Neural crest cell (in vitro differentiated cells): ENCODE measurements at regions not wholly inside any gene's neighbourhood (a gene's known extent, or its start where the extent isn't known, plus 50 kb on each side); places are given as distances from the start of the nearest gene placed in this dataset.

Experiments used
- DNase-seq: peaks from one replicate; pipeline ENCODE4 v3.0.0; 2021; ENCODE audit warnings: low read depth, mixed read lengths, low spot score
- H3K27ac Mint-ChIP-seq: one replicate; pipeline ENCODE4 v1.8.0; 2021; ENCODE audit warnings: mild to moderate bottlenecking, mixed read lengths; ENCODE audit not compliant: unreplicated experiment
- H3K27me3 Mint-ChIP-seq: 2 replicates; pipeline ENCODE4 v1.8.0; 2021; ENCODE audit warnings: low read depth, mild to moderate bottlenecking, mixed read lengths
- H3K36me3 Mint-ChIP-seq: 2 replicates; pipeline ENCODE4 v1.8.0; 2021; ENCODE audit warnings: low read depth, mild to moderate bottlenecking, mixed read lengths
- H3K4me1 Mint-ChIP-seq: 2 replicates; pipeline ENCODE4 v1.8.0; 2021; ENCODE audit warnings: mixed read lengths
- H3K4me3 Mint-ChIP-seq: one replicate; pipeline ENCODE4 v1.8.0; 2021; ENCODE audit warnings: mild to moderate bottlenecking, mixed read lengths
- H3K9me3 Mint-ChIP-seq: 2 replicates; pipeline ENCODE4 v1.8.0; 2021; ENCODE audit warnings: mixed read lengths
- TF ChIP-seq, protein P1 (sequence below): fragments of 200-600 bp; sonication (generic); conservative IDR thresholded peaks from 2 replicates; pipeline ENCODE4 v1.5.0; 2021; ENCODE audit warnings: antibody characterized with exemption, mild to moderate bottlenecking

DNA sequence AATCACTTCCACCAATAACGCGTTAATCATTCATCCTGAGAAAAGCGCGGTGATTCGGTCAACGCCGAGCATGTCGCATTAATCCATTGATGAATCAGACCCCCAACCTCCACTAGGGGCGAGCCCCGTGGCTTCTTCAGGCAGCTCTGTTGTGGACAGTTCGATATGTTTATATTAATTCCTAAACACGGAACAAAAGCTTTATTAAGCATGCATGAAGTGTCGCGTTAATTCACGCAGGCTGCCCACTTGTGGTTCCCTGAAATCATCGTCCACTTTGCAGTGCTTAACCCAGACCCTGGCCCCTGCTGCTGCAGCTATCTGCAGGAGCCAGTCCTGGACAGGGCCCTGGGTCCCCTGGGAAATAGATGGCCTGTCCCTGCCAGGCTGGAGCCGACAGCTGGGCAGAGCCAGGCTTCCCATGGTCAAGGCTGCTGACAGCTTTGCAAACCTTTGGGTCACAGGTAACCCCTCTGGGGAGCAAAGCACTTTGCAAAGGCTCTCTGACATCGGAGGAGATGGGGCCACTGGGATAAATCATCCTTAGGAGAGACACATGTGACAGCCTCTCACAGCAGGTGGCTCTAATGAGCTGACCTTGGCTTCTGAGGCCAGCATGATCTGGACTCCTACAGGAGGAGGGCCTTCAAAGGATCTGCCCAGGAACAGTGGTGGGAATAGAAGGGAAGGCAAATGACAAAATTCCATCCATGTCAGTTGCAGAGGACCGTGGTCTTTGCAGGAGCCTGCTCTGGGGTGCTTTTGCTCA, 137.0 kb upstream of the AJAP1 start:
- no peaks in the 10 kb centered on the region for H3K9me3 Mint-ChIP-seq
- DNase-seq = no peak
- TF ChIP-seq, protein P1, sequence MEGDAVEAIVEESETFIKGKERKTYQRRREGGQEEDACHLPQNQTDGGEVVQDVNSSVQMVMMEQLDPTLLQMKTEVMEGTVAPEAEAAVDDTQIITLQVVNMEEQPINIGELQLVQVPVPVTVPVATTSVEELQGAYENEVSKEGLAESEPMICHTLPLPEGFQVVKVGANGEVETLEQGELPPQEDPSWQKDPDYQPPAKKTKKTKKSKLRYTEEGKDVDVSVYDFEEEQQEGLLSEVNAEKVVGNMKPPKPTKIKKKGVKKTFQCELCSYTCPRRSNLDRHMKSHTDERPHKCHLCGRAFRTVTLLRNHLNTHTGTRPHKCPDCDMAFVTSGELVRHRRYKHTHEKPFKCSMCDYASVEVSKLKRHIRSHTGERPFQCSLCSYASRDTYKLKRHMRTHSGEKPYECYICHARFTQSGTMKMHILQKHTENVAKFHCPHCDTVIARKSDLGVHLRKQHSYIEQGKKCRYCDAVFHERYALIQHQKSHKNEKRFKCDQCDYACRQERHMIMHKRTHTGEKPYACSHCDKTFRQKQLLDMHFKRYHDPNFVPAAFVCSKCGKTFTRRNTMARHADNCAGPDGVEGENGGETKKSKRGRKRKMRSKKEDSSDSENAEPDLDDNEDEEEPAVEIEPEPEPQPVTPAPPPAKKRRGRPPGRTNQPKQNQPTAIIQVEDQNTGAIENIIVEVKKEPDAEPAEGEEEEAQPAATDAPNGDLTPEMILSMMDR = no peak
- H3K27me3 Mint-ChIP-seq = peaks cover 2% of the 10 kb centered on the region
- H3K4me1 Mint-ChIP-seq = no peaks in the 10 kb centered on the region
- H3K27ac Mint-ChIP-seq = no peak overlapping the region
- no peak overlapping the region for H3K4me3 Mint-ChIP-seq
- no peaks in the 10 kb centered on the region for H3K36me3 Mint-ChIP-seq

- H3K4me3 Mint-ChIP-seq = no peak overlapping the region
- peaks cover 10% of the 10 kb centered on the region for H3K27me3 Mint-ChIP-seq
- DNase-seq = no peak
- H3K36me3 Mint-ChIP-seq = no peaks in the 10 kb centered on the region
- H3K9me3 Mint-ChIP-seq = no peaks in the 10 kb centered on the region
- TF ChIP-seq, protein P1 = no peak
- no peak overlapping the region for H3K27ac Mint-ChIP-seq
- no peaks in the 10 kb centered on the region for H3K4me1 Mint-ChIP-seq
These were observed 135.8 kb upstream of the AJAP1 start for GRCh38 chr1:4518621-4519020.

DNA sequence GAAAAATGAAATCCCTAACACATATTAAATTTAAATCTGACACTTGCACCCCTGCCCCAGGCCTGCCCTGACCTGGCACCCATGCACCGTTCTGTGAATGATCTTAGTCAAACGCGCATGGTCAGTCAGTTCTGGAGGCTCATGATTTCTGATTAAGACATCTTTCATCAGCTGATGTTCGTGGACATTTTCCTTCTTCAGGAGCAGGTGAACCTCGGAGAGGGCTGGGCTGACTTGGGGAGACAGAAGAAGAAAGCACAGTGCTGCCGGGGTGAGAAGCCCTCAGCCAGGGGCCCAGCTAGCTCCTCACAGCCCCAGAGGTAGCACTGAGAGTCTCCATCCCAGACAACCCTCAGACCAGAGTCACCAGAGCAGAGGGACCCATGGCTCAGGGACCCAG, 134.5 kb upstream of the AJAP1 start:
- Mint-ChIP-seq H3K9me3 (no peaks in the 10 kb centered on the region), H3K36me3 (no peaks in the 10 kb centered on the region), H3K4me1 (no peaks in the 10 kb centered on the region), H3K27me3 (peaks cover 10% of the 10 kb centered on the region), H3K4me3 (no peak overlapping the region), H3K27ac (no peak overlapping the region)
- no peak for DNase-seq
- TF ChIP-seq, protein P1 = no peak

- H3K4me3 Mint-ChIP-seq = no peak overlapping the region
- DNase-seq = no peak
- TF ChIP-seq, protein P1 = no peak
- no peak overlapping the region for H3K27ac Mint-ChIP-seq
- H3K27me3 Mint-ChIP-seq = peaks cover 12% of the 10 kb centered on the region
- no peaks in the 10 kb centered on the region for H3K36me3 Mint-ChIP-seq
- no peaks in the 10 kb centered on the region for H3K9me3 Mint-ChIP-seq
- no peaks in the 10 kb centered on the region for H3K4me1 Mint-ChIP-seq
These were observed 130.9 kb upstream of the AJAP1 start for GRCh38 chr1:4523551-4523950.

DNA sequence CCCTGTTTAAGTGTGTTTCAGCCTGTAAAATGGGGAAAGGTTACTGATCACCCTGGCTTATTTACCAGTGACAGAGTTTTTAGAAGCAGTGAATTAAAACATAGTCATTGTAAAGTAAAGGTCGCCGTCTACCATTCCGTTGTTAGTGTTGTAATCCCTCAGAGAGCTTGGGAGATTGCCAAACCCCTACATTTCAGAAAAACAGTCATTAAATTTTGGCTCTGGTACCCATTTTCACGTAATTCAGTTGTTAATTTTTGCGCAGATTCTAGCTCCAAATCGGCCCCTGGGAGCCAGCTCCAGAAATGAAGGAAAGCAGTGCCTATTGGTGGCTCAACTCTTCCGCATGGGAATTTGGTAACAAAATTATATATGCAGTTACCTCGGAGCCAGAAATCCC, 127.7 kb upstream of the AJAP1 start:
- DNase-seq = no peak
- H3K9me3 Mint-ChIP-seq = no peaks in the 10 kb centered on the region
- TF ChIP-seq, protein P1 = no peak
- no peak overlapping the region for H3K4me3 Mint-ChIP-seq
- no peak overlapping the region for H3K27ac Mint-ChIP-seq
- peaks cover 8% of the 10 kb centered on the region for H3K4me1 Mint-ChIP-seq
- no peaks in the 10 kb centered on the region for H3K36me3 Mint-ChIP-seq
- H3K27me3 Mint-ChIP-seq = peaks cover 15% of the 10 kb centered on the region
